HepG2 (cell line): ENCODE measurements at regions not wholly inside any gene's neighbourhood (a gene's known extent, or its start where the extent isn't known, plus 50 kb on each side); places are given as distances from the start of the nearest gene placed in this dataset.

Experiments used
- ATAC-seq: fragments of 200-7000 bp; cut with Tn5 transposase; 3 replicates; pipeline ENCODE4 v1.9.1; 2020; ENCODE audit warnings: mild to moderate bottlenecking, moderate library complexity
- BruUV-seq: library from RNA; stranded (reverse); fragments of 400-500 nt; replicated peaks from 2 replicates; lab custom pipeline; 2021; lab: Mats Ljungman, UMichigan
- CTCF ChIA-PET: fragments of 300-600 bp; formaldehyde crosslinking; extraction: SDS; loops from one replicate; lab custom pipeline; 2021; ENCODE audit warnings: low total read pairs, inconsistent platforms, low intra/inter-chr PET ratio; lab: Yijun Ruan, JAX
- POLR2A ChIA-PET: fragments of 350-600 bp; sonication (Branson Sonifier 250); formaldehyde crosslinking; loops from one replicate; lab custom pipeline; 2020; ENCODE audit warnings: antibody characterized with exemption, inconsistent platforms; lab: Yijun Ruan, JAX
- DNase-seq: peaks from one replicate; pipeline ENCODE4 v3.0.0-alpha.2; 2015; ENCODE audit warnings: low spot score
- FAIRE-seq: peaks from 3 replicates; lab custom pipeline; 2011; peaks lifted over from hg19 to GRCh38; lab: Jason Lieb, UNC
- H2AFZ ChIP-seq: one replicate; pipeline ENCODE4 v1.6.1; 2011; ENCODE audit warnings: low read length, inconsistent platforms
- H3K27ac ChIP-seq: fragments of 300-600 bp; 3 replicates; pipeline ENCODE4 v1.8.0; 2011; ENCODE audit warnings: mixed run types, mild to moderate bottlenecking, mixed read lengths, low read length, inconsistent platforms; ENCODE audit not compliant: insufficient read depth; ENCODE audit errors: extremely low read length
- H3K27me3 ChIP-seq, 2 experiments: fragments of 200-600 bp in 1 of 2; 2 replicates in 1 of 2; 3 replicates in 1 of 2; pipeline versions ENCODE4 v1.6.0 to v1.8.0; 2011; ENCODE audit warnings: low read length in 2 of 2, mild to moderate bottlenecking in 2 of 2, moderate library complexity in 2 of 2, inconsistent platforms in 1 of 2; ENCODE audit not compliant: insufficient read depth in 2 of 2, control insufficient read depth in 1 of 2
- H3K36me3 ChIP-seq, 2 experiments: fragments of 200-600 bp in 1 of 2; replicated peaks in 1 of 2; 2 replicates in 1 of 2; 3 replicates in 1 of 2; pipeline versions ENCODE4 v1.5.1 to v1.8.0; 2011; ENCODE audit warnings: low read length in 2 of 2, inconsistent platforms in 1 of 2; ENCODE audit not compliant: insufficient read depth in 2 of 2, control insufficient read depth in 1 of 2
- H3K4me1 ChIP-seq: 2 replicates; pipeline ENCODE4 v1.5.1; 2012; ENCODE audit warnings: low read length, inconsistent platforms; ENCODE audit not compliant: insufficient read depth
- H3K4me2 ChIP-seq: 2 replicates; pipeline ENCODE4 v1.6.0; 2011; ENCODE audit warnings: low read depth, low read length, inconsistent platforms
- H3K4me3 ChIP-seq, 3 experiments: fragments of 200-600 bp in 1 of 3; sonication (generic), shearing (Covaris generic) in 1 of 3; replicated peaks in 1 of 3; 2 replicates each; pipeline ENCODE4 v1.5.1; 2011 to 2016; ENCODE audit warnings: low read length in 3 of 3, inconsistent platforms in 2 of 3, low read depth in 2 of 3, mild to moderate bottlenecking in 2 of 3, control low read depth in 1 of 3, mixed read lengths in 1 of 3; ENCODE audit not compliant: insufficient read depth in 1 of 3
- H3K79me2 ChIP-seq: one replicate; pipeline ENCODE4 v1.6.1; 2011; ENCODE audit warnings: low read length, inconsistent platforms; ENCODE audit not compliant: insufficient read depth
- H3K9ac ChIP-seq: 2 replicates; pipeline ENCODE4 v1.6.0; 2011; ENCODE audit warnings: mild to moderate bottlenecking, low read depth, low read length, inconsistent platforms; ENCODE audit not compliant: insufficient read depth
- H3K9me3 ChIP-seq: 2 replicates; pipeline ENCODE4 v1.5.1; 2012; ENCODE audit warnings: mild to moderate bottlenecking, low read length
- H4K20me1 ChIP-seq: 2 replicates; pipeline ENCODE4 v1.6.0; 2011; ENCODE audit warnings: inconsistent platforms, mild to moderate bottlenecking, low read length, moderate library complexity; ENCODE audit not compliant: insufficient read depth
- FIP1L1 ChIP-seq: fragments of 200-400 bp; formaldehyde crosslinking; IDR thresholded peaks from 2 replicates; pipeline ENCODE4 v1.6.1; 2018; ENCODE audit warnings: low read depth, mild to moderate bottlenecking, low read length, moderate library complexity, borderline replicate concordance; ENCODE audit not compliant: insufficient read depth
- KDM3A ChIP-seq: IDR thresholded peaks from 2 replicates; pipeline ENCODE4 v1.6.1; 2018; ENCODE audit warnings: low read depth, missing compliant biosample characterization
- MAFK ChIP-seq, 2 experiments: IDR thresholded peaks in 1 of 2; conservative IDR thresholded peaks in 1 of 2; 2 replicates each; pipeline ENCODE4 v1.6.1; 2011; ENCODE audit warnings: improper control_type of control experiment in 2 of 2, low read length in 2 of 2
- NR2F2 ChIP-seq: IDR thresholded peaks from 2 replicates; pipeline ENCODE4 v1.6.1; 2012; ENCODE audit warnings: low read depth, inconsistent platforms, borderline replicate concordance
- RELA ChIP-seq: sonication (generic); formaldehyde crosslinking; IDR thresholded peaks from 2 replicates; pipeline ENCODE4 v1.4.0; 2020; ENCODE audit warnings: missing genetic modification reagents
- SIN3B ChIP-seq: fragments of 150-350 bp; IDR thresholded peaks from 2 replicates; pipeline ENCODE4 v1.6.1; 2014; ENCODE audit warnings: low read length
- ZNF24 ChIP-seq: fragments of 450-650 bp; IDR thresholded peaks from 2 replicates; pipeline ENCODE4 v1.6.1; 2017; ENCODE audit warnings: antibody characterized with exemption, mild to moderate bottlenecking
- ZNF33B ChIP-seq: sonication (generic); formaldehyde crosslinking; IDR thresholded peaks from 2 replicates; pipeline ENCODE4 v1.5.1; 2020; ENCODE audit warnings: mild to moderate bottlenecking, missing genetic modification reagents
- ZNF547 ChIP-seq: sonication (generic); formaldehyde crosslinking; IDR thresholded peaks from 2 replicates; pipeline ENCODE4 v1.5.1; 2020; ENCODE audit warnings: mild to moderate bottlenecking, missing genetic modification reagents
- WGBS: methylation state at CpG from one replicate; pipeline ENCODE4 v1.1.6; 2017; ENCODE audit warnings: low lambda C conversion rate; 5-methylcytosine and 5-hydroxymethylcytosine counted together
- in situ Hi-C: cut with HindIII; loops from 2 replicates; pipeline ENCODE4 v1.10.0; 2017; ENCODE audit warnings: low pct_unique_long_range_greater_than_20kb; ENCODE audit not compliant: extremely low pct_ligation_motif_present
- intact Hi-C: fragments of 100-400 bp; cut with micrococcal nuclease; formaldehyde crosslinking; loops from one replicate; pipeline ENCODE4 v1.10.0; 2022; ENCODE audit not compliant: unreplicated experiment
- TF ChIP-seq, protein P1 (sequence below): sonication (generic); formaldehyde crosslinking; IDR thresholded peaks from 2 replicates; pipeline ENCODE4 v1.9.0; 2021; ENCODE audit warnings: mild to moderate bottlenecking, missing genetic modification reagents
- TF ChIP-seq, protein P2 (sequence below), 2 experiments: fragments of 450-650 bp in 1 of 2; sonication (generic) in 1 of 2; formaldehyde crosslinking; IDR thresholded peaks; 2 replicates each; pipeline versions ENCODE4 v1.5.0 to v1.8.0; 2020 to 2022; ENCODE audit warnings: mild to moderate bottlenecking in 1 of 2, missing genetic modification reagents in 1 of 2
- TF ChIP-seq, protein P3 (sequence below): sonication (generic); formaldehyde crosslinking; IDR thresholded peaks from 2 replicates; pipeline ENCODE4 v1.4.0; 2020; ENCODE audit warnings: mild to moderate bottlenecking, missing genetic modification reagents
- TF ChIP-seq, protein P4 (sequence below): sonication (generic); formaldehyde crosslinking; IDR thresholded peaks from 2 replicates; pipeline ENCODE4 v1.4.0; 2020; ENCODE audit warnings: mild to moderate bottlenecking, low read depth, missing genetic modification reagents

DNA sequence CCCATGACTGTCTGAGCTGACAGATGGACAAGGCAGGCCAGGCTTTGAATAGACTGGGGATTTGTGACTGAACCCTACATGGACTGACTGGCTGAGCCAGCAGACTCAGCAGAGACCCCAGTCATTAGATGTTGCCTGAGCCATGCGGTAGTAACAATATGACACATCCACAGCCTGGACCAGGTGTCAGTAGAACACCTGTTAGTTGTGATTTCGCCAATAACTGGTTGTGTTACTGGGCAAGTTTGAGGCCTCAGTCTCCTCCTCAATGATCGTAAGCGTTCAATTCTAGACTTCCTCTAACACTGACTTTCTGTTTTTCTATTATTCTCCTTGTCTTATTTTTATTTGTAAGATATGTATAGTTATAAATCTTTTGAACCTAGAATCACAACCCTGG is 311.9 kb upstream of the MAP3K7 start (continued):
- TF ChIP-seq, protein P1, sequence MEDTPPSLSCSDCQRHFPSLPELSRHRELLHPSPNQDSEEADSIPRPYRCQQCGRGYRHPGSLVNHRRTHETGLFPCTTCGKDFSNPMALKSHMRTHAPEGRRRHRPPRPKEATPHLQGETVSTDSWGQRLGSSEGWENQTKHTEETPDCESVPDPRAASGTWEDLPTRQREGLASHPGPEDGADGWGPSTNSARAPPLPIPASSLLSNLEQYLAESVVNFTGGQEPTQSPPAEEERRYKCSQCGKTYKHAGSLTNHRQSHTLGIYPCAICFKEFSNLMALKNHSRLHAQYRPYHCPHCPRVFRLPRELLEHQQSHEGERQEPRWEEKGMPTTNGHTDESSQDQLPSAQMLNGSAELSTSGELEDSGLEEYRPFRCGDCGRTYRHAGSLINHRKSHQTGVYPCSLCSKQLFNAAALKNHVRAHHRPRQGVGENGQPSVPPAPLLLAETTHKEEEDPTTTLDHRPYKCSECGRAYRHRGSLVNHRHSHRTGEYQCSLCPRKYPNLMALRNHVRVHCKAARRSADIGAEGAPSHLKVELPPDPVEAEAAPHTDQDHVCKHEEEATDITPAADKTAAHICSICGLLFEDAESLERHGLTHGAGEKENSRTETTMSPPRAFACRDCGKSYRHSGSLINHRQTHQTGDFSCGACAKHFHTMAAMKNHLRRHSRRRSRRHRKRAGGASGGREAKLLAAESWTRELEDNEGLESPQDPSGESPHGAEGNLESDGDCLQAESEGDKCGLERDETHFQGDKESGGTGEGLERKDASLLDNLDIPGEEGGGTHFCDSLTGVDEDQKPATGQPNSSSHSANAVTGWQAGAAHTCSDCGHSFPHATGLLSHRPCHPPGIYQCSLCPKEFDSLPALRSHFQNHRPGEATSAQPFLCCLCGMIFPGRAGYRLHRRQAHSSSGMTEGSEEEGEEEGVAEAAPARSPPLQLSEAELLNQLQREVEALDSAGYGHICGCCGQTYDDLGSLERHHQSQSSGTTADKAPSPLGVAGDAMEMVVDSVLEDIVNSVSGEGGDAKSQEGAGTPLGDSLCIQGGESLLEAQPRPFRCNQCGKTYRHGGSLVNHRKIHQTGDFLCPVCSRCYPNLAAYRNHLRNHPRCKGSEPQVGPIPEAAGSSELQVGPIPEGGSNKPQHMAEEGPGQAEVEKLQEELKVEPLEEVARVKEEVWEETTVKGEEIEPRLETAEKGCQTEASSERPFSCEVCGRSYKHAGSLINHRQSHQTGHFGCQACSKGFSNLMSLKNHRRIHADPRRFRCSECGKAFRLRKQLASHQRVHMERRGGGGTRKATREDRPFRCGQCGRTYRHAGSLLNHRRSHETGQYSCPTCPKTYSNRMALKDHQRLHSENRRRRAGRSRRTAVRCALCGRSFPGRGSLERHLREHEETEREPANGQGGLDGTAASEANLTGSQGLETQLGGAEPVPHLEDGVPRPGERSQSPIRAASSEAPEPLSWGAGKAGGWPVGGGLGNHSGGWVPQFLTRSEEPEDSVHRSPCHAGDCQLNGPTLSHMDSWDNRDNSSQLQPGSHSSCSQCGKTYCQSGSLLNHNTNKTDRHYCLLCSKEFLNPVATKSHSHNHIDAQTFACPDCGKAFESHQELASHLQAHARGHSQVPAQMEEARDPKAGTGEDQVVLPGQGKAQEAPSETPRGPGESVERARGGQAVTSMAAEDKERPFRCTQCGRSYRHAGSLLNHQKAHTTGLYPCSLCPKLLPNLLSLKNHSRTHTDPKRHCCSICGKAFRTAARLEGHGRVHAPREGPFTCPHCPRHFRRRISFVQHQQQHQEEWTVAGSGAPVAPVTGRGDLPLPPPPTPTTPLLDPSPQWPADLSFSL = no peak
- TF ChIP-seq ZNF33B (no peak), NR2F2 (no peak)
- TF ChIP-seq, protein P2, sequence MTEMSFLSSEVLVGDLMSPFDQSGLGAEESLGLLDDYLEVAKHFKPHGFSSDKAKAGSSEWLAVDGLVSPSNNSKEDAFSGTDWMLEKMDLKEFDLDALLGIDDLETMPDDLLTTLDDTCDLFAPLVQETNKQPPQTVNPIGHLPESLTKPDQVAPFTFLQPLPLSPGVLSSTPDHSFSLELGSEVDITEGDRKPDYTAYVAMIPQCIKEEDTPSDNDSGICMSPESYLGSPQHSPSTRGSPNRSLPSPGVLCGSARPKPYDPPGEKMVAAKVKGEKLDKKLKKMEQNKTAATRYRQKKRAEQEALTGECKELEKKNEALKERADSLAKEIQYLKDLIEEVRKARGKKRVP (CRISPR knock-in tag; IDR thresholded peaks at IDR 0.05) = no peak
- TF ChIP-seq, all 625 proteins: peak for 0

DNA sequence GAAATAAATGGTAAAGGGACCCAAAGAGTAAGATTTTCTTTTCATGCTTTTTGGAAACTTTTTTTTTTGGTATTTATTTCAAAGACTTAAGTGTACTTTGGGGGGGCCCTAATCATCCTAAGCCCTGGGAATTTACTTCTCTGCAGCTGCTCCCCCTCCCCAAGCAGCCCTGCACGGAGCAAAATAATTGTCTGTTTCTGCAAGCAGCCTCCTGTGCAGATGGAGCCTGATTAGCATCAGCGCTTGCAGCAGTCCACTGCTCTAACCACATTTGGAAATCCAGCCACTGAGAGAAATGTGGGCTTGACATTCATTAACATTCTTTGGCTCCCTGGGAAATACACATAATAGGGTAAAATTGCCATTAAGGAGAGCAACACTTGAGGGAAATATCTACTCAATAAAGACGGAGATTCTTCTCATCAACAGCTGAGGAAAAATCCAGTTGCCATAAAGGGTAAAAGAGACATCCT is 309.2 kb upstream of the MAP3K7 start:
- H3K4me2 ChIP-seq = no peak overlapping the region
- no peak overlapping the region for H3K4me3 ChIP-seq
- no TSS peak for BruUV-seq
- intact Hi-C loops (no loop called here), in situ Hi-C loops (no loop called here)
- no peaks in the 10 kb centered on the region for H4K20me1 ChIP-seq
- H3K27ac ChIP-seq = no peak overlapping the region
- WGBS = 4% methylated on average over 3 of the region's 3 CpGs
- FAIRE-seq = no peak
- no peaks in the 10 kb centered on the region for H3K79me2 ChIP-seq
- ChIA-PET CTCF (no interaction called here), POLR2A (no interaction called here)
- no peak for DNase-seq
- H3K9me3 ChIP-seq = no peaks in the 10 kb centered on the region
- peaks cover 0 to 3% of the 10 kb centered on the region in 2 experiments; a peak in 1 of 5 replicates for H3K27me3 ChIP-seq
- no peaks in the 10 kb centered on the region for H3K36me3 ChIP-seq
- ATAC-seq = no peak
- no peaks in the 10 kb centered on the region for H3K4me1 ChIP-seq
- H3K9ac ChIP-seq = no peak overlapping the region
- no peak overlapping the region for H2AFZ ChIP-seq
- TF ChIP-seq RELA (CRISPR knock-in tag) (no peak), ZNF24 (no peak), ZNF547 (CRISPR knock-in tag) (no peak), MAFK (conservative IDR thresholded peaks at IDR 0.05 in 1 of 2, IDR thresholded peaks at IDR 0.05 in 1 of 2; ENCODE audit: low read length in 2 of 2) (no peak), KDM3A (CRISPR knock-in tag) (no peak), FIP1L1 (no peak), SIN3B (no peak)
- TF ChIP-seq, protein P3, sequence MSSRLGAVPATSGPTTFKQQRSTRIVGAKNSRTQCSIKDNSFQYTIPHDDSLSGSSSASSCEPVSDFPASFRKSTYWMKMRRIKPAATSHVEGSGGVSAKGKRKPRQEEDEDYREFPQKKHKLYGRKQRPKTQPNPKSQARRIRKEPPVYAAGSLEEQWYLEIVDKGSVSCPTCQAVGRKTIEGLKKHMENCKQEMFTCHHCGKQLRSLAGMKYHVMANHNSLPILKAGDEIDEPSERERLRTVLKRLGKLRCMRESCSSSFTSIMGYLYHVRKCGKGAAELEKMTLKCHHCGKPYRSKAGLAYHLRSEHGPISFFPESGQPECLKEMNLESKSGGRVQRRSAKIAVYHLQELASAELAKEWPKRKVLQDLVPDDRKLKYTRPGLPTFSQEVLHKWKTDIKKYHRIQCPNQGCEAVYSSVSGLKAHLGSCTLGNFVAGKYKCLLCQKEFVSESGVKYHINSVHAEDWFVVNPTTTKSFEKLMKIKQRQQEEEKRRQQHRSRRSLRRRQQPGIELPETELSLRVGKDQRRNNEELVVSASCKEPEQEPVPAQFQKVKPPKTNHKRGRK = no peak
- TF ChIP-seq, protein P4, sequence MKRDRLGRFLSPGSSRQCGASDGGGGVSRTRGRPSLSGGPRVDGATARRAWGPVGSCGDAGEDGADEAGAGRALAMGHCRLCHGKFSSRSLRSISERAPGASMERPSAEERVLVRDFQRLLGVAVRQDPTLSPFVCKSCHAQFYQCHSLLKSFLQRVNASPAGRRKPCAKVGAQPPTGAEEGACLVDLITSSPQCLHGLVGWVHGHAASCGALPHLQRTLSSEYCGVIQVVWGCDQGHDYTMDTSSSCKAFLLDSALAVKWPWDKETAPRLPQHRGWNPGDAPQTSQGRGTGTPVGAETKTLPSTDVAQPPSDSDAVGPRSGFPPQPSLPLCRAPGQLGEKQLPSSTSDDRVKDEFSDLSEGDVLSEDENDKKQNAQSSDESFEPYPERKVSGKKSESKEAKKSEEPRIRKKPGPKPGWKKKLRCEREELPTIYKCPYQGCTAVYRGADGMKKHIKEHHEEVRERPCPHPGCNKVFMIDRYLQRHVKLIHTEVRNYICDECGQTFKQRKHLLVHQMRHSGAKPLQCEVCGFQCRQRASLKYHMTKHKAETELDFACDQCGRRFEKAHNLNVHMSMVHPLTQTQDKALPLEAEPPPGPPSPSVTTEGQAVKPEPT (CRISPR knock-in tag) = no peak
